Fibroblast of lung (primary cell): ENCODE measurements at regions not wholly inside any gene's neighbourhood (a gene's known extent, or its start where the extent isn't known, plus 50 kb on each side); places are given as distances from the start of the nearest gene placed in this dataset.

ENCODE experiments used
- EZH2 ChIP-seq: IDR thresholded peaks from 2 replicates; pipeline ENCODE4 v1.5.1; 2012; ENCODE audit warnings: low read length, control low read depth, mild to moderate bottlenecking; ENCODE audit errors: missing control alignments
- TF ChIP-seq, protein P1 (sequence below), 2 donors: IDR thresholded peaks in 1 of 2; conservative IDR thresholded peaks in 1 of 2; 1 replicate in 1 of 2; 2 replicates in 1 of 2; pipeline ENCODE4 v1.5.1; 2011 to 2012; ENCODE audit warnings: low read length in 2 of 2, control low read depth in 1 of 2, inconsistent platforms in 1 of 2, low read depth in 1 of 2, mild to moderate bottlenecking in 1 of 2

DNA sequence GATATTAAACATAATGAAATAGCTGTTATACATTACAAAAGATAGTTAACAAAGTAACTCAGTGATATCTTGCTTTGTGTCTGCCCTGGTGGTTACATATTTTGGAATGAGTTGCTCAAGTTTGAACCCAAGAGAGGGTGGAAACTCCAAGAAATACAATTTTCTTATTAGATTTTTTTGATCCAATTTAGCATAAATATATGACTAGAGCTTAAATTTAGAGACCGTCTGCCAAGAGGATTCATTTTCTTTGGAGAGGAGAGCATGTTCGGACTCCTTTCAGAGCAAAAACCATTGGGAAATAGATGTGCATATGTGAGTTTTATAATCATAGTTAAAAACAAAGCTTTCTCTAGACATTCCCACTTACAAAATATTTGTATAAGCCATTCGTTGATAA is 353.4 kb downstream of the EPM2A start:
- TF ChIP-seq, protein P1, sequence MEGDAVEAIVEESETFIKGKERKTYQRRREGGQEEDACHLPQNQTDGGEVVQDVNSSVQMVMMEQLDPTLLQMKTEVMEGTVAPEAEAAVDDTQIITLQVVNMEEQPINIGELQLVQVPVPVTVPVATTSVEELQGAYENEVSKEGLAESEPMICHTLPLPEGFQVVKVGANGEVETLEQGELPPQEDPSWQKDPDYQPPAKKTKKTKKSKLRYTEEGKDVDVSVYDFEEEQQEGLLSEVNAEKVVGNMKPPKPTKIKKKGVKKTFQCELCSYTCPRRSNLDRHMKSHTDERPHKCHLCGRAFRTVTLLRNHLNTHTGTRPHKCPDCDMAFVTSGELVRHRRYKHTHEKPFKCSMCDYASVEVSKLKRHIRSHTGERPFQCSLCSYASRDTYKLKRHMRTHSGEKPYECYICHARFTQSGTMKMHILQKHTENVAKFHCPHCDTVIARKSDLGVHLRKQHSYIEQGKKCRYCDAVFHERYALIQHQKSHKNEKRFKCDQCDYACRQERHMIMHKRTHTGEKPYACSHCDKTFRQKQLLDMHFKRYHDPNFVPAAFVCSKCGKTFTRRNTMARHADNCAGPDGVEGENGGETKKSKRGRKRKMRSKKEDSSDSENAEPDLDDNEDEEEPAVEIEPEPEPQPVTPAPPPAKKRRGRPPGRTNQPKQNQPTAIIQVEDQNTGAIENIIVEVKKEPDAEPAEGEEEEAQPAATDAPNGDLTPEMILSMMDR (conservative IDR thresholded peaks at IDR 0.05 in 1 of 2, IDR thresholded peaks at IDR 0.05 in 1 of 2; ENCODE audit: low read depth in 1 of 2, low read length in 2 of 2), result no peak
- no peak for TF ChIP-seq EZH2
